Erythroblast (primary cell): ENCODE measurements at regions not wholly inside any gene's neighbourhood (a gene's known extent, or its start where the extent isn't known, plus 50 kb on each side); places are given as distances from the start of the nearest gene placed in this dataset.

Experiments
- DNase-seq, 2 experiments: peaks; one replicate each; lab custom pipeline; 2025; lab: John Stamatoyannopoulos, UW
- GATA1 ChIP-seq: IDR thresholded peaks from 2 replicates; pipeline ENCODE4 v1.6.1; 2011; ENCODE audit warnings: low read depth, mild to moderate bottlenecking, control low read depth, low read length, moderate library complexity
- POLR2A ChIP-seq: IDR thresholded peaks from 2 replicates; pipeline ENCODE4 v1.6.1; 2011; ENCODE audit warnings: mild to moderate bottlenecking, low read length

DNA sequence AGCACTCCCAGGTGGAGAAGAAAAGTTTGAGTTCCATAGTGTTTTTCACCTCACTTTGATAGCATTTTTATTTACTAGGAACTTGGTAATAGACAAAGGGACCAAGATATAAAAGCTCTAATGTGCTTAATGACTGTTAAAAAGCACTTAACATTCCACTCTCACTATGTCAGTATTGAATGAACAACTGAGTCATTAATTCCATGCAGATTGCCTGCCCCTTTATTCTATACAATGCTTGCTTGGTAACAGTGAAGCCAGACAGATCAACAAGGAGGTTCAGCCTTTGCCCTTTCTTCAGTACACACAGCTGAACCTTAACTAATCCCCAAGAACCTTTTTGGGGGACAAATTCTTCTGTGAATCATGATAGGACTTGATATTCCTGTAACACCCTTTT is 425.5 kb downstream of the NUF2 start:
- TF ChIP-seq GATA1 (no peak), POLR2A (no peak)
- DNase-seq, result no peak

DNA sequence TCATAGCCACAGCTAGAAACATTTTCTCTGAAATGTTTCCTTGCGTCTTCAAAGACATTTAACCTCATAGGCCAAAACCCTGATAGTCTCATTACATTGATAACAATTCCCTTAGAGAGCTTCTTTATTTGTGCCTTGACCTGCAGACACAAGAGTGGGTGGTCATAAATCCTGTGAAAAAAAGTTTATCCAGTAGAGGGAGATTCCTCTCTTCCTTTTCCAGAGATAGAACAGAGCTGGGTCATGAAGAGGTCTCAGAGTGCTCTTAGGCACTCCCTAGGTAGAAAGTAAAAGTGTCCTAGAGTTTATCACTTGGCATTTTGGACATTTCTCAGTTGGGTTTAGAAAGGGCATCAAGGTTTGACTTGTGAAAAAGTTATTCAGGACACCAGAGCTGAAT is 426.1 kb downstream of the NUF2 start:
- TF ChIP-seq GATA1 (no peak), POLR2A (no peak)
- no peak for DNase-seq

DNA sequence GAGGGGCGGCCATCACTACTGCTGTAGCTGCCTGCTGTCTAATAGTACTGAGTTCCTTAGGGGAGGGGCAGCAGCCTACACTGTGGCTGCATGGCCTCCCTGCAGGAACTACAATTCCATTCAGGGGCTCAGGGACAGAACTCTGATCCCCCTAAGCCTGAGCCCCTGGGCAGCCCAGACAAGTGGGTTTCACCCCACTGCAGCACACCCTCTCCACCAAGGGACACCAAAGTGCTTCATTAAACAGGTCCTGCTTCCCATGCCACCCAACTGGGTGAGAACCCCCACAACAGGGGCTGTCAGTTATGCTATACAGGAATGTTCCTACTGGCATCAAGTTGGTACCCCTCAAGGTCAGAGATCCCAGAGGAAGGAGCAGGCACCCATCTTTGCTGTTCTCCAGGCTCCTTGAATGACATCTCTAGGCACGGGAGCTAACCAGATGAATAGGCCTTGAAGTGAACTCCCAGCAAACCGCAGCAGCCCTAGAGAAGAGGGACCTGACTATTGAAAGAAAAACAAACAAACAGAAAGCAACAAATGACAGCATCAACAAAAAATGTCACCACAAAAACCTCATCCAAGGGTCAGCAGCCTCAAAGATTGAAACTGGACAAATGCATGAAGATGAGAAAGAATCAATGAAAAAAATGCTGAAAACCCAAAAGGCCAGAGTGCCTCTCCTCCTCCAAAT is 437.4 kb downstream of the NUF2 start:
- DNase-seq, result no peak

DNA sequence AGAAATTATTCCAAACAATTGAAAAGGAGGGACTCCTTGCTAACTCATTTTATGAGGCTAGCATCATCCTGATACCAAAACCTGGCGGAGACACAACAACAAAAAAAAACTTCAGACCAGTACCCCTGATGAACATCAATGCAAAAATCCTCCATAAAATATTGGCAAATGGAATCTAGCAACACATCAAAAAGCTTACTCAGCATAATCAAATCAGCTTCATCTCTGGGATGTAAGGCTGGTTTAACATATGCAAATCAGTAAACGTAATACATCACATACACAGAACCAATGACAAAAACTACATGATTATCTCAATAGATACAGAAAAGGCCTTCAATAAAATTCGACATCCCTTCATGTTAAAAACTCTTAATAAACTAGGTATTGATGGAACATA is 440.1 kb downstream of the NUF2 start:
- DNase-seq, result no peak
- no peak for TF ChIP-seq POLR2A
- no peak for TF ChIP-seq GATA1

More for the DNA sequence above, 437.4 kb downstream of the NUF2 start:
- no peak for TF ChIP-seq POLR2A
- no peak for TF ChIP-seq GATA1

DNA sequence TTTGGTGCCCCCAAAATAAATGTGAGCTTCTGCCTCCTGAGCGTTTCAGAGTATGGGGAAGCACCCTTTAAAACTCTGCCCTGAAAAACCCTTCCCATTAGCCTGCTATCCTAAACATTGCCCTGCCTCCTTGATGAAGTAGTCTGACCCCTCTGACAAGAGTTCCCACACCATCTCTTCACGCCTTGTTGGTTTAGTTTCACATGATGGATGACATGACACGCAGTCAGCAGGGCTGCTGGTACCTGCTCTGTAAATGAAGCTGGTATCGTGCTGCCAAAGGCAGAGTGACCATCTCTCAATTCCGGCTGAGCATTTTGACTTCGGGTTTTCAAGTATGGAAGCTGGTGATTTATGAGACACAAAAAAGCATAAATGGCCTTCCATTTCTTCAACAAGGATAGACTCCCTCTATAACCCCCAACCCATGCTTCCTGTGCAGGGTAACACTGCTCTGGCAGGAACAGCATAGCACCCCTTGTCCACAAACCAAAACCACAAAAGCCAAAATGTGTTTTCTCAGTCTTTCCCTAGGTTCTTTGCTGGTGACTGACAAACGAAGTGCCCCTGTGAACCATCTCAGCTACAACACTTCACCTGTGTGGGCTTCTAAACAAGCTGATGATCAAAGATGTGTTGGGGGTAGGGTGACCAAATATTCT is 444.6 kb downstream of the NUF2 start:
- DNase-seq, result no peak
- TF ChIP-seq POLR2A (no peak), GATA1 (no peak)

DNA sequence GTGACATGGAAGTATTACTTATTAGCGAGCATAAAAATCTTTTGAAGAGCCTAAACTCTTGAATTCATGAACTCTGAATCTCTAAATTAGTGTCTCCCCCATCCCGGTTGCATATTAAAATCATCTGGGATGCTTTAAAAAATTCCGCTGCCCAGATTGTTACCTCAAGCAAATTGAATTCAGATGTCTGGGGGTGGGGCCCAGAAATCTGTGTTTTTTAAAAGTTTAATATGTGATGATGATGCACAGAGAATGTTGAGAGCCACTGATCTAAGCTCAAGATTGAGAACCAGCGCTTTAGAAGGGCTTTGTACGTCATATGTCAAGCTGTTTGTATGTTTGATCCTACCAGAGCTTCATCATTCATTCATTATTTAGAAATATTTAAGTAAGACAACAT is 446.8 kb downstream of the NUF2 start:
- TF ChIP-seq POLR2A, result no peak
- TF ChIP-seq GATA1, result no peak
- no peak for DNase-seq

DNA sequence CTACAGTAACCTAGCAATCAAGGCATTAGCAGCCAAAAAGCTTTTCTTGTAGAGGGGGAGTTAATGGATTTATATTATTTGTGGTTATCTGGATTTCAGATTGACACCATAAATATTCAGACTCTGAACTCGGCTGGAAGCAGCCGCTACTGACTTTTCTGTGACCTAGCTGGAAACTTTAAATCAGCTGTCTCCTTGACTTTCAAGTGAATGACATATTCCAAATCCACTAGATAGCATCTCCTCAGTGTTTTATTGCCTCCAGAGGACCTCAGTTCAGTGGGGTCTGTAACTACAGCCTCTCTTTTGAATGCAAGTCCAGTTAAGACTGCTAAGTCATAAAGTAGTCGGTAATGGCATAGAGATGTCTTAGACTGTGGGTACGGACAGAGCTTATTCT is 448.5 kb downstream of the NUF2 start:
- no peak for DNase-seq
- TF ChIP-seq GATA1, result no peak
- TF ChIP-seq POLR2A, result no peak

DNA sequence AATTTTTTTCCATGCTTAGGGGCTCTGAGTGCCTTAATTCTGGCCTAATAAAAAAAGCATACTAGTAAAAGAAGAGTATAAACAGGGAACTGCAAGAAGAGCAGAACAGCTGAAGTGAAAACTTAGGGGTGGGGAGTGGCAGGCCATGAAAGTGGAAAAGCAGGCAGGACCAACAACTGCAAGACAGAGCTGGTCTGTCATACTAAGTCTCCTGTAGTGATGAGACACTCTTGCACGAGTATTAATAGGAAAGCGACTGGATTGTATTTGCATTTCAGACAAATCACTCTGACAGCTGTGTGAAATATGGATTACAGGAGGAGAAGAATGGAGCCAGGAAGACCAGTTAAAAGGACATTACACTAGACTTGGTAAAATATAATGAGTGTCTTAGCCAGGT is 449.9 kb downstream of the NUF2 start:
- DNase-seq, result no peak

DNA sequence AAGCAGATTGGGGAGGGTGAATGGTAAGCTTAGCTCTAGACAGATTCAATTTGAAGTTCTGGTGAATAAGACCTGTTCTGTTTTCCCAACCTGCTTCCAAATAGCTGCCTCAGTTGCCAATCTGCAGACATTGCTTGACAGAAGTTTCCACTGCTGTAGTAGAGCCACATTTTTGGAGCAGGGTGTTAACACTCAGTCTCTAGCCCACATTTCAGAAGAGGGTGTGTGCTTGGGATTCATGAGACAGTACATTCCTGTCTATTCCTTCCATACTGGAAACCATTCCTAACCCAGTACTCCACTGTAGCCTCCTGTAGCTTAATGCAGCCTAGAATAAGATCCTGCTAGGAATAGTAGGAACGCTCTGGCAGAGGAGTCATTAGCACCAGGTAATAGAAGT is 450.5 kb downstream of the NUF2 start:
- DNase-seq, result no peak
- no peak for TF ChIP-seq GATA1
- TF ChIP-seq POLR2A, result no peak

More for the DNA sequence above, 449.9 kb downstream of the NUF2 start:
- no peak for TF ChIP-seq POLR2A
- no peak for TF ChIP-seq GATA1

DNA sequence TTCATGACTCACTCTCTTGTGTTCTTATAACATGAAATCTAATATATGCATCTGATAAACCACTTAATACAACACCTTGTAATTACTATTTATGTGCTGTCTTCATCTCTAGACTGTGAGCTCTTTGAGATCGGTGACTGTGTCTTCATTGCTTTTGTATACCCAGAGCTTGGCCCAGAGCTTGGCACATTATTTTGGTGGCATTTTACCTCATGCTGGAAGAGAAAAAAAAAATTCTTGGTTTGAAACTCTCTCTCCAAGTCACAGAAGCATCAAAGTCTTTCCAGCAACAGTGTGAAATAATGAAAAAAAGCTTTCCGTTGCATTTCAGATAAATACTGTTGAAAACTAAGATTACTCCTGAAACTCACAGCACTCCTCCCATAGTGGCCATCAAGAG is 451.6 kb downstream of the NUF2 start:
- DNase-seq, result no peak
- TF ChIP-seq GATA1 (no peak), POLR2A (no peak)

DNA sequence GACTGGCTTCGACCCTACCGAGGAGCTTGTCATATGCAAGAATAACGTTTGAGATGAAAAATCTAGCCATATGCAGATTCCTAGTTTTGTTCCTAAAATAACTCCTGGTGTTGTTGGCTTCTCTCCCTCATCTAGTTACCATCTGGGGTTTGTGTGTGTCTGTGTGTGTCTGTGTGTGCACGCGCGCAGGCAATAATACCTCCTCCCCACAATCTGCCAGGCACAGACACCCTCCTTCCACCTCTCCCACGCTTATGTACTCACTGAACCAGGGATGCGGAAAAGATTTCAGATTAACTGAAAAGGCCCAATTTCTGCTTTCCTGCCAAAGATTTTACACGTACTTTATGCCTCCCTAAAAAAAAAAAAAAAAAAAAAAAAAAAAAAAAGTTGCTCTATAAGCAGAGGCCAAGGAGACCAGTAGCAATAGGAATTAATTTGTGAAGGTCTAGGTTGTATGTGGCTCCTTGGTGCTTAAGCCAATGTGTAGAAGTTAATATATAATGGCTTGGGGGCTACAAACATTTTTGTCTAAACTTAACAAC is 452.7 kb downstream of the NUF2 start:
- no peak for TF ChIP-seq GATA1
- no peak for TF ChIP-seq POLR2A

DNA sequence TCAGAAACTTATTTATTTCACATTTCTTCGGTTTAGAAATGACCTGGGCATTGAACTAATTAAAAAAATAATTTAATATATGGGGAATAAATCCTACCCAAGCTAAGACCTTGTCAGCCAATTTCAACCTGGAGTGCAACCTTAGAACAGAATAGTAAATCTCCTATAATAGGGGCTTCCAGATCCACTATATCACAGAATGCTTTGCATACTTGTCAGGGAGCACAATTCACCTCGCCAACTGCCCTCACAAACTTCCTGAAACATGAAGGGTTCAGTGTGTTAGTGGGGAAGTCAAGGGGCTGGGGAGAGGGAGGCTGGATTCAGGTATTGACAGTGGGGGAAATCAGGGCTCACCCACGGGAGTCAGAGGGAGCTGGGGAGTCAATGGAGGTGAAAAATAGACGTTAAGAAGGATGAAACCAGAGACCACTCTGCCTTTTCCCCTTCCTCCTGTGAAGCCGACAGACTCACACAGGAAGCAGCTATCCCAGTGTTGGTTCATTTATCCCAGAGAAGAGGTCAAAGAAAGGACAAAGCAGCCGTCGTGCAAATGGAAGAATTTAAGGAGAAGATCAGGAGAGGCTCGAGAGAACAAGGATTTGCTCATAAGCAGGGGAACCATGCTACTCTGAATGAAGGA is 453.3 kb downstream of the NUF2 start:
- DNase-seq, result no peak
- TF ChIP-seq GATA1 (no peak), POLR2A (no peak)

More for the DNA sequence above, 452.7 kb downstream of the NUF2 start:
- no peak for DNase-seq

DNA sequence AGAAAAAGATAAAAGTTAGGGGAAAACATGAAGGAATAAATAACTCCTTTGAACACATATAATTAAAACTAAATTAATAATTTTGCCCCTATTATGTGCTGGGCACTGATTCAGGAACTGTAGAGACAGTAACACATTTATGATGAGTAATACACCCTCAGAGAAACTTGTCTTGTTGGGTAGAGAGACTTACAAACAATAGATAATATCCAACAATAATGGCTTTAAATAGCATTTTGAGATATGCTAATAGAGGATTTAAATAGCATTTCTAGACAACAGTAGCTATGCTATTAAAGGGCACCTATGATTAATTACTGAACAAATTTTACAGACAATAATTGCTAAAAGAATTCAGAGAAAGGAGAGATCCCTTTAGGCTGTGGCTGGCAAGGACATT is 455.5 kb downstream of the NUF2 start:
- DNase-seq, result no peak
- TF ChIP-seq POLR2A (no peak), GATA1 (no peak)

DNA sequence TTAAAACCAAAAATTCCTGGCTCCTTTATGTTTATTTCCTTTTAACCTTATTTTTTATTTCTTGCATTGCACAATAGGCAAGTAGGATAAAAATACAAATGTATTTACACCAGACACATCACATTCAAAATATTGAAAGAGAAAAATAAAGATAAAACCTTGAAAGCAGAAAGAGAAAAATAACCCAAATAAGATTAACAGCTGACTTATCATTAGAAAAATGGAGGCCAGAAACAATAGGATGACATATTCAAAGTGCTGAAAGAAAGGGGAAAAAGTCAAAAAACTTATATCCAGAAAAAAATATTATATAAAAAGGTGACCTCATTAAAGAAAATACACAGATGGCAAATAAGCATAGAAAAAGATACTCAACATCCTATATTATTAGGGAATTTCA is 459.4 kb downstream of the NUF2 start:
- DNase-seq, result no peak
- no peak for TF ChIP-seq POLR2A
- TF ChIP-seq GATA1, result no peak
